DND-41 (cell line): ENCODE measurements at regions not wholly inside any gene's neighbourhood (a gene's known extent, or its start where the extent isn't known, plus 50 kb on each side); places are given as distances from the start of the nearest gene placed in this dataset.
"Not testable (repeated sequence)": the region's sequence is repeated elsewhere in the genome, so short reads cannot be mapped to it uniquely, and the experiment has no call there.

Experiments used
- ATAC-seq: fragments of 200-7000 bp; cut with Tn5 transposase; 3 replicates; pipeline ENCODE4 v1.9.1; 2021; ENCODE audit warnings: low read depth; ENCODE audit not compliant: insufficient read depth
- DNase-seq: peaks from one replicate; pipeline ENCODE4 v3.0.0-alpha.2; 2020
- H2AFZ ChIP-seq: 2 replicates; pipeline ENCODE4 v1.6.0; 2012; ENCODE audit warnings: low read depth, low read length
- H3K27ac ChIP-seq: 2 replicates; pipeline ENCODE4 v1.5.1; 2012; ENCODE audit warnings: low read length, inconsistent platforms
- H3K27me3 ChIP-seq: fragments of 200-600 bp; sonication (generic); 2 replicates; pipeline ENCODE4 v1.6.0; 2012; ENCODE audit warnings: low read length, mild to moderate bottlenecking, inconsistent platforms; ENCODE audit not compliant: insufficient read depth, poor library complexity
- H3K36me3 ChIP-seq: 2 replicates; pipeline ENCODE4 v1.5.1; 2012; ENCODE audit warnings: low read length, inconsistent platforms; ENCODE audit not compliant: insufficient read depth
- H3K4me1 ChIP-seq: 2 replicates; pipeline ENCODE4 v1.5.1; 2012; ENCODE audit warnings: mild to moderate bottlenecking, low read length; ENCODE audit not compliant: insufficient read depth
- H3K4me2 ChIP-seq: 2 replicates; pipeline ENCODE4 v1.6.0; 2012; ENCODE audit warnings: mild to moderate bottlenecking, moderate library complexity, low read length, inconsistent platforms; ENCODE audit not compliant: insufficient read depth
- H3K4me3 ChIP-seq, 2 experiments: fragments of 200-600 bp in 1 of 2; shearing (Covaris generic) in 1 of 2; 2 replicates each; pipeline ENCODE4 v1.5.1; 2012 to 2016; ENCODE audit warnings: inconsistent platforms in 2 of 2, low read length in 2 of 2, mild to moderate bottlenecking in 2 of 2, low read depth in 1 of 2, moderate library complexity in 1 of 2
- H3K79me2 ChIP-seq: 2 replicates; pipeline ENCODE4 v1.6.0; 2012; ENCODE audit warnings: low read length, inconsistent platforms; ENCODE audit not compliant: insufficient read depth
- H3K9ac ChIP-seq: 2 replicates; pipeline ENCODE4 v1.6.0; 2012; ENCODE audit warnings: low read depth, mild to moderate bottlenecking, inconsistent platforms, low read length, moderate library complexity
- H3K9me3 ChIP-seq: 2 replicates; pipeline ENCODE4 v1.5.1; 2012; ENCODE audit warnings: low read length, moderate library complexity, mild to moderate bottlenecking, inconsistent platforms; ENCODE audit not compliant: insufficient read depth, severe bottlenecking
- H4K20me1 ChIP-seq: 2 replicates; pipeline ENCODE4 v1.6.0; 2012; ENCODE audit warnings: low read length; ENCODE audit not compliant: insufficient read depth
- CTCF ChIP-seq: IDR thresholded peaks from 2 replicates; pipeline ENCODE4 v1.5.1; 2012; ENCODE audit warnings: borderline replicate concordance, low read length, moderate library complexity, mild to moderate bottlenecking; ENCODE audit not compliant: poor library complexity, severe bottlenecking; ENCODE audit errors: extremely low read depth
- EZH2 ChIP-seq: IDR thresholded peaks from 3 replicates; pipeline ENCODE4 v1.6.1; 2012; ENCODE audit warnings: borderline replicate concordance, low read depth, mild to moderate bottlenecking, moderate library complexity, low read length, inconsistent platforms; ENCODE audit not compliant: severe bottlenecking

- H3K4me3 ChIP-seq: no peak overlapping the region
- H3K4me1 ChIP-seq: no peaks in the 10 kb centered on the region
- no peak overlapping the region for H2AFZ ChIP-seq
- no peaks in the 10 kb centered on the region for H3K9me3 ChIP-seq
- no peaks in the 10 kb centered on the region for H3K79me2 ChIP-seq
- no peaks in the 10 kb centered on the region for H3K27me3 ChIP-seq
- H3K36me3 ChIP-seq: no peaks in the 10 kb centered on the region
- no peaks in the 10 kb centered on the region for H4K20me1 ChIP-seq
- no peak for TF ChIP-seq CTCF
- H3K4me2 ChIP-seq: no peak overlapping the region
- ATAC-seq (no peak), DNase-seq (no peak)
- H3K9ac ChIP-seq: no peak overlapping the region
- H3K27ac ChIP-seq: no peak overlapping the region
Measured at GRCh38 chr9:24881361-24881760, 335.7 kb upstream of the IZUMO3 start.

GRCh38 chr9:24879591-24879990, 333.9 kb upstream of the IZUMO3 start:
- no peaks in the 10 kb centered on the region for H3K36me3 ChIP-seq
- no peak for DNase-seq
- H4K20me1 ChIP-seq: no peaks in the 10 kb centered on the region
- H3K27ac ChIP-seq: no peak overlapping the region
- no peaks in the 10 kb centered on the region for H3K9me3 ChIP-seq
- H3K27me3 ChIP-seq: no peaks in the 10 kb centered on the region
- no peaks in the 10 kb centered on the region for H3K4me1 ChIP-seq
- TF ChIP-seq EZH2 (no peak), CTCF (no peak)
- H3K4me3 ChIP-seq: no peak overlapping the region
- no peak for ATAC-seq
- H3K79me2 ChIP-seq: no peaks in the 10 kb centered on the region
- H3K4me2 ChIP-seq: no peak overlapping the region
- H2AFZ ChIP-seq: no peak overlapping the region
- no peak overlapping the region for H3K9ac ChIP-seq

GRCh38 chr9:24856601-24857000, 310.9 kb upstream of the IZUMO3 start:
- not testable (repeated sequence) for H3K4me1 ChIP-seq, H3K79me2 ChIP-seq, H3K4me2 ChIP-seq, H3K36me3 ChIP-seq, H4K20me1 ChIP-seq, H2AFZ ChIP-seq, H3K9ac ChIP-seq, ATAC-seq, H3K9me3 ChIP-seq, DNase-seq, H3K27ac ChIP-seq, H3K4me3 ChIP-seq, H3K27me3 ChIP-seq

- no peaks in the 10 kb centered on the region for H4K20me1 ChIP-seq
- H3K36me3 ChIP-seq: no peaks in the 10 kb centered on the region
- H3K27me3 ChIP-seq: no peaks in the 10 kb centered on the region
- no peaks in the 10 kb centered on the region for H3K79me2 ChIP-seq
- no peak overlapping the region for H3K4me3 ChIP-seq
- no peak overlapping the region for H2AFZ ChIP-seq
- H3K9me3 ChIP-seq: no peaks in the 10 kb centered on the region
- H3K4me1 ChIP-seq: no peaks in the 10 kb centered on the region
- TF ChIP-seq CTCF: no peak
- no peak for TF ChIP-seq EZH2
- no peak overlapping the region for H3K9ac ChIP-seq
- H3K4me2 ChIP-seq: no peak overlapping the region
- DNase-seq: no peak
- H3K27ac ChIP-seq: no peak overlapping the region
- ATAC-seq: no peak
Measured at GRCh38 chr9:24846248-24846912, 300.7 kb upstream of the IZUMO3 start.
